Lung (tissue), 11 donors: ENCODE measurements at regions not wholly inside any gene's neighbourhood (a gene's known extent, or its start where the extent isn't known, plus 50 kb on each side); places are given as distances from the start of the nearest gene placed in this dataset.

Source experiments
- ATAC-seq: fragments of 200-7000 bp; cut with Tn5 transposase; one replicate; pipeline ENCODE4 v1.9.1; 2020; ENCODE audit warnings: moderate number of reproducible peaks; ENCODE audit not compliant: insufficient read depth, low FRiP score
- DNase-seq, 3 donors: peaks; one replicate each; pipeline ENCODE4 v3.0.0-alpha.2; 2013 to 2017
- H3K27ac ChIP-seq, 2 donors: one replicate each; pipeline ENCODE4 v1.5.1; 2013; ENCODE audit warnings: mild to moderate bottlenecking in 2 of 2, moderate library complexity in 2 of 2, control low read depth in 1 of 2, inconsistent platforms in 1 of 2, low read depth in 1 of 2, low read length in 1 of 2
- H3K27me3 ChIP-seq, 3 donors: one replicate each; pipeline ENCODE4 v1.5.1; 2013; ENCODE audit warnings: low read length in 2 of 3; ENCODE audit not compliant: control insufficient read depth in 3 of 3, insufficient read depth in 3 of 3
- H3K36me3 ChIP-seq, 4 donors: one replicate each; pipeline ENCODE4 v1.5.1; 2013; ENCODE audit warnings: low read length in 4 of 4, mild to moderate bottlenecking in 1 of 4, moderate library complexity in 1 of 4; ENCODE audit not compliant: control insufficient read depth in 4 of 4, insufficient read depth in 4 of 4
- H3K4me1 ChIP-seq, 5 donors: one replicate each; pipeline ENCODE4 v1.5.1; 2013; ENCODE audit warnings: low read length in 5 of 5, mild to moderate bottlenecking in 2 of 5, moderate library complexity in 1 of 5; ENCODE audit not compliant: control insufficient read depth in 5 of 5, insufficient read depth in 5 of 5
- H3K4me3 ChIP-seq: one replicate; pipeline ENCODE4 v1.5.1; 2013; ENCODE audit warnings: mild to moderate bottlenecking, control low read depth, moderate library complexity
- H3K9ac ChIP-seq, 2 donors: one replicate each; pipeline ENCODE4 v1.5.1; 2013; ENCODE audit warnings: low read length in 2 of 2, control low read depth in 1 of 2; ENCODE audit not compliant: insufficient read depth in 1 of 2
- H3K9me3 ChIP-seq, 4 donors: one replicate each; pipeline ENCODE4 v1.5.1; 2013; ENCODE audit warnings: low read length in 3 of 4, mild to moderate bottlenecking in 1 of 4, moderate library complexity in 1 of 4; ENCODE audit not compliant: control insufficient read depth in 4 of 4, insufficient read depth in 3 of 4
- CTCF ChIP-seq: IDR thresholded peaks from 2 replicates; pipeline ENCODE4 v1.5.1; 2012; ENCODE audit warnings: mild to moderate bottlenecking; ENCODE audit errors: control extremely low read depth, extremely low read depth
- WGBS, 2 donors: extraction: QIAGEN DNeasy Blood & Tissue Kit; methylation state at CpG; one replicate each; pipeline ENCODE4 v1.1.7; 2013; 5-methylcytosine and 5-hydroxymethylcytosine counted together
- donor health status: control.
- donor health status: control.
- donor health status: Bipolar disorder and iron deficiency.
- donor health status: healthy.
- donor health status: DM: yes; HTN: yes; CAD: no.

DNA sequence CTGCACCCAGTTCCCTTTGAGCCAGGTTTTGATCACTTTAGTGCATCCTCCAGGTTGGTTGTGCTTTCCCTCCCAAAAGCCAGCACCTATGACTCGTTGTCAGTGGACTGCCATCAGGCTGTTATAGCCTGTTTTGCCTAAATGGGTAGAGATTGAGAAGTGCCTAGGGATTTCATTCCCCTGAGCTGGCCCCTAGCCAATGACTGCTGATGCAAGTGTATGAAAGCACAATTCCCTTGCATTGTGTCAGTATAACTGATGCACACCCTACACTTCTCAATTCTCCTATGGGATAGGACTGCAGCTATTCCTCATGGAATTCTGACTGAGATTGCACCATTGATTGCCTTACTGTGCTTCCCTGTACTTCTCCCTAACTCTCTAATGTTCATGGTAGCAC lies 102.1 kb upstream of the ARPP21 start:
- WGBS, 2 donors = 54 to 65% methylated on average over 1 of the region's 1 CpG
- no peak for TF ChIP-seq CTCF
- H3K27me3 ChIP-seq = no peaks in the 10 kb centered on the region
- DNase-seq (peak in 1 of 3 donors; percentile 8), ATAC-seq (no peak)
- no peak overlapping the region for H3K27ac ChIP-seq
- no peaks in the 10 kb centered on the region for H3K4me1 ChIP-seq
- no peaks in the 10 kb centered on the region for H3K36me3 ChIP-seq
- no peaks in the 10 kb centered on the region for H3K9me3 ChIP-seq
- no peak overlapping the region for H3K4me3 ChIP-seq
- H3K9ac ChIP-seq = no peak overlapping the region

DNA sequence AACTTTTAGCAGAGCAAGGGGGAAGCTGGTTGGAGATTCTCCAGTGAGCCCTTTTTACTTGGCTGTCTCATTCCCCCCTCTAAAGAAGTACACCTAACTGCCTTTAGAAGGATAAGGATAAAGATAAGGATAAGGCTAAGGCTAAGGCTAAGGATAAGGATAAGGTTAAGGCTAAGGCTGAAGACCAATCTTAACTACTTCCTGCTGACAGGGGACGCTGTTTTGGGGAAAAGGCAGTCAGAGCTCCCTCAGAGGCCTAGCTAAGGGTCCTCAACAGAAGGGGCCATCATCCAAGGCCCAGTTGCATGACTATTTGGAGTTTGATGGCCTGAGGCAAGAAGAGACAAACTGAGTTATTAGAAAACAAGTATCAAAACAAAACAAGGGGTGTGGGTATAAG lies 94.3 kb upstream of the ARPP21 start:
- WGBS, 2 donors = 57 to 70% methylated on average over 1 of the region's 1 CpG
- Histone ChIP-seq H3K9ac (no peak overlapping the region), H3K4me3 (no peak overlapping the region), H3K27ac (no peak overlapping the region), H3K36me3 (no peaks in the 10 kb centered on the region), H3K27me3 (no peaks in the 10 kb centered on the region), H3K4me1 (no peaks in the 10 kb centered on the region), H3K9me3 (peaks cover 0 to 2% (median 0%) of the 10 kb centered on the region in 4 donors)
- DNase-seq (no peak), ATAC-seq (no peak)
- TF ChIP-seq CTCF = no peak

DNA sequence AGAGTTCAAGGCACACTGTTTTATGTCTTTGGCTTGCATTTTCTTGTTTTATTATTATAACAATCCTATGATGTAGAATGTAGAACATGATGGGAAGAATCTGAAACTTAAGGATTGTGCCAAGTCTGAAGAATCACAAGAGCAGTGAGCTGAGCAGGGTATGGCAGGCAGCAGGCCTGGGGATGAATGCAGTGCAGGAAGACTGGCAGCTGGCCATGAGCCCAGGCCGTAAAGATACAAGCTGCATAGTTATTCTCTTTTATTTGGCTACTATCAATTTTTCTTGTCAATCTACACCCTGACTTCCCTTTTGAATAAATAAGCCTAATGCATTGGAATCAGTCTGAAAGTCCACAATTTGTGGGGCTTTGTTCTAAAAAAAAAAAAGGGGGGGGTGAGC lies 89.6 kb upstream of the ARPP21 start:
- no peaks in the 10 kb centered on the region for H3K36me3 ChIP-seq
- H3K9ac ChIP-seq = no peak overlapping the region
- DNase-seq (peak in 2 of 3 donors; percentile 17 to 21), ATAC-seq (no peak)
- H3K27ac ChIP-seq = no peak overlapping the region
- H3K4me1 ChIP-seq = no peaks in the 10 kb centered on the region
- WGBS, 2 donors = 43 to 77% methylated on average over 1 of the region's 1 CpG
- H3K4me3 ChIP-seq = no peak overlapping the region
- H3K27me3 ChIP-seq = no peaks in the 10 kb centered on the region
- TF ChIP-seq CTCF = no peak
- peaks cover 0 to 2% (median 0%) of the 10 kb centered on the region in 4 donors for H3K9me3 ChIP-seq

- Histone ChIP-seq H3K9me3 (peaks cover 0 to 7% (median 2%) of the 10 kb centered on the region in 4 donors), H3K4me3 (no peak overlapping the region), H3K4me1 (no peaks in the 10 kb centered on the region), H3K27me3 (no peaks in the 10 kb centered on the region), H3K36me3 (no peaks in the 10 kb centered on the region), H3K27ac (no peak overlapping the region), H3K9ac (no peak overlapping the region)
- 93 to 94% methylated on average over 2 of the region's 2 CpGs for WGBS, 2 donors
- ATAC-seq (no peak), DNase-seq (no peak)
- no peak for TF ChIP-seq CTCF
These were observed 77.2 kb upstream of the ARPP21 start for GRCh38 chr3:35562141-35562540.
